ENCODE measurements at regions not wholly inside any gene's neighbourhood (a gene's known extent, or its start where the extent isn't known, plus 50 kb on each side); places are given as distances from the start of the nearest gene placed in this dataset.

- TF ChIP-seq EZH2phosphoT487 (IDR thresholded peaks at IDR 0.05; ENCODE audit: borderline replicate concordance, low read depth): no peak
- TF ChIP-seq CTCF (IDR thresholded peaks at IDR 0.05): no peak
- no peak for TF ChIP-seq NRF1 (IDR thresholded peaks at IDR 0.05; ENCODE audit: low read depth, low read length)
- TF ChIP-seq USF2 (IDR thresholded peaks at IDR 0.05; ENCODE audit: borderline replicate concordance, low read depth, low read length): no peak
- TF ChIP-seq CHD2 (IDR thresholded peaks at IDR 0.05; ENCODE audit: low read length, partially characterized antibody): no peak
- no peak for TF ChIP-seq RXRA (IDR thresholded peaks at IDR 0.05; ENCODE audit: borderline replicate concordance, low read depth)
- TF ChIP-seq FOXM1 (IDR thresholded peaks at IDR 0.05; ENCODE audit: low read depth): no peak
- no peak for TF ChIP-seq TCF12 (IDR thresholded peaks at IDR 0.05)
- TF ChIP-seq RFX5 (IDR thresholded peaks at IDR 0.05; ENCODE audit: low read length): no peak
- no peak for TF ChIP-seq JUND (IDR thresholded peaks at IDR 0.05)
- no peak for TF ChIP-seq MAX (IDR thresholded peaks at IDR 0.05; ENCODE audit: low read depth)
- no peak for TF ChIP-seq SMC3 (IDR thresholded peaks at IDR 0.05; ENCODE audit: low read depth, low read length)
- no peak for TF ChIP-seq ZBTB33 (IDR thresholded peaks at IDR 0.05; ENCODE audit: borderline replicate concordance, low read depth)
- no peak for TF ChIP-seq RAD21 (IDR thresholded peaks at IDR 0.05; ENCODE audit: low read length)
Observed at GRCh38 chr4:102451266-102451665, 49.9 kb upstream of the NFKB1 start.

Measured in SK-N-SH (cell line).